Stimulated activated CD8-positive, alpha-beta memory T cell treated with anti-CD3 and anti-CD28 coated beads, Interleukin-4, amount 100 ng/mL, for 48 hours (primary cell): ENCODE measurements at regions not wholly inside any gene's neighbourhood (a gene's known extent, or its start where the extent isn't known, plus 50 kb on each side); places are given as distances from the start of the nearest gene placed in this dataset.
A peak's percentile ranks its signal among the peaks of the same experiment; 100 is the strongest.
"Not testable (repeated sequence)": the region's sequence is repeated elsewhere in the genome, so short reads cannot be mapped to it uniquely, and the experiment has no call there.

Experiments
- DNase-seq: peaks from one replicate; pipeline ENCODE4 v3.0.0-alpha.2; 2020

DNA sequence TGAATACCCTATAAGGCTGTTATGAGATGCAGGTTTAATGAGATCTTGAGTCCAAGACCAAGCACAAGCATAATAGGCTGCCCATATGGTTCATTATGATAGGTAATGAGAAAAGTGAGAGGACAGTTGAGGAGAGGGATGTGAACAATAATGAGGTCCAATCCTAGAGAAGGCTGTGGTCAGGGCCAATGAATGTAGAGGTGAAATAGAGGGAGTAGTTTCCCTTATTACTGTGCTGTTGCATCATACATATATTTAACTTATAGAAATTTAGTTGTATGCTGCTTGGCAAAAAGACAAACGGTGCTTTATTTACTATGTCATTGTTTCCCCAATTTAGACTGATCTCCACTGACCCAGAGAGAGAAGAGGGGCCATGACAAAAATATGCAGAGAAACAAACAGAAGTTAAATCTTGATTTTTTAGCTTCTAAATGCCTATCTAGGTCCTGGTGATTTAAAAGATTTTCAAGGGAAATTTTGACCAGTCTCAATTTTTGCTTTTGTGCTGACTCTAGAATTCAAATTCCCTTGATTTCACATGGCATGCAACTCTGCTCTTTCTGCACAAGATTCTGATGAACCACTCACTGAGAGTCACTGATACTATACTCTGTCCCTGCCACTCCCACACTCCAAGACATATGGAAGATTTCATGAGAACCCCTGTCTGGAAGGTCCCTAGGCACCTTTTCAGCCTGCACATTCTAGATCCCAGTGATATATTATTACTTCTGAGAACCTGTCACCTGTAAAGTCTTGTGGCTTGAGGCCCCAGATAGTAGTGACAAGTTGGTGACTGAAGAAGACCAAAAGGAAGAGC lies 159.7 kb downstream of the VSIG4 start:
- DNase-seq = no peak

DNA sequence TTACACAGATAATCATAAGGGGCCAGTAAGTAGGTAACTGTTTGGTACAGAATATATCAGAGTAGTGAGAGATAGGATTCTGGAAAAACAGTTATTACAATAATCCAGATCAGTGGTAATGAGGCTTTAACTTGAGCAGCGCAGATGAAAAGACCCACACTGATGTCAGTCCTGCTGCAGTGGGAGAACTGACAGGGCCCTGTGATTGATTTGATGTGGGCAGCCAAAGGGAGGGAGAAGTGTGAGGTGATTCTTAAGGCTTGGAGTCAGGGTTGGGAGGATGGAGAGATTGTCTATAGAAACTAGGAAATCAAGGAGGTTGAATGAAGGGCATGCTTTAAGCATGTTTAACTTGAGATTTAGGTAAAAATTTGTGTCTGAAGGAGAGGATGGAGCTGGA lies 161.4 kb downstream of the VSIG4 start:
- DNase-seq = no peak

DNA sequence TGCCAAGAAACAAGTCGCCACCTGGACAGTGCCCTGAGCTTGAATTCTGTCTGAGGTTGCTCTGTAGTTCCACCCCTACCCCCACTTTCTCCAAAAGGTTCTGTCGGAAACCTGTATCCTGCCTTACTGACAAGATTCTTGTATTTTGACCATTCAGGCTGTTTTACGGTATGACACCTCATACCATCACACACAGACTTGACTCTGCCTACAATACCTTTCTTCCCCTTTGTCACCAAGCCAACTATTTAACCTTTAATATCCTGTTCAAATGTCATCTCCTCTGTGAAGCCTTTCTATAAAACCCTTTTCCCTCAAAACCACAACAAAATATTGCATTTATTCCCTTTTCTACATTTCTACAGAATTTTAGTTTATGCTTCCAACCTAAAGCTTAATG lies 161.9 kb downstream of the VSIG4 start:
- no peak for DNase-seq

DNA sequence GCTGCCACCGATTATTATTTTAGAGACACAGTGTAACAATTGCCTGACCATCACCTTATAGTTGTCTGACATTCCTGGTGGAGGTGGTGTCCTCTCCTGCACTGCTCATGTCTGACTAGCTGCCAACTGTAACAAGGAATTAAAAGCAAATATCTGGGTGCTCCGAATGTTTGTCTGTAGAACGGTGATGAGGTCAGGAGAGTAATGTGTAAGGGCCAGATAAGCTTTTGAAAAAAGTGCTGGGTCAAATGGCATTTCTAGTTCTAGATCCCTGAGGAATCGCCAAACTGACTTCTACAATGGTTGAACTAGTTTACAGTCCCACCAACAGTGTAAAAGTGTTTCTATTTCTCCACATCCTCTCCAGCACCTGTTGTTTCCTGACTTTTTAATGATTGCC lies 164.3 kb downstream of the VSIG4 start:
- not testable (repeated sequence) for DNase-seq

DNA sequence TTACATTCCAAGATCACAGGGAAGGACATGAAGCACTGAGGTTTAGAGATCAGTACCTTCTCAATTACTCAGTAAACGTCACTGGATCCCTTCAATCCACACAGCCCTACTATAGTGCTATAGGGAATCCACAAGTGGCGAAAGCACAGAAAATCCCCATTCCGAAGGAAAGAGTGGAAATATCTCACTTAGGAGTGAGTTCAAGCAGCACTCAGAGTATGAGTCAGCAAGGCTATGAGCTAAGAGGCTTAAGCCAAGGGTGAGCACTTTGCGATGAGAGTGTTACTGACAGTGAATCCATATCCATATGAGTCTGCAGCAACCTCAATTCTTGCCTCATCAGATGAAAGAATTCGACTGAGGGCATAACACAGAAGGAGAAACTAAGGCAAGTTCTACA lies 165.1 kb downstream of the VSIG4 start:
- no peak for DNase-seq

DNA sequence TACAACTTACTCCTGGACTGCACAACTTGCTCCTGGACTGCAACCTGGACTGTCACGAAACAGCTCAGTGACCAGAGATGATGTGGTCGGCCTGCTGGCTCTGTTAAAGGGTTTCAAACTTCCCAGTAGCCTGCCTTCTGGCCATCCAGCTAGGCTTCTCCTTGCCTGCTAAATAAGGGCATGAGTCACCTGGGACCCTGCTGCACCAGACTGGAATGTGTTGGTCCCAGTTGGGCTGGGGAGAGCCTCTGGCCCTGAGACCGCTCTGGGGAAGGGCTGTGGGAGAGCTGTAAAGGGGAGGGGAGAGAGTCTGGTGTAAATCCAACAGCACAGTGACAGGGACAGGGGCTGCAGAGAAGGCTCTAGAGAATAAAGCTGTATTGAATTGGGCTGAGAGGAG lies 165.8 kb downstream of the VSIG4 start:
- no peak for DNase-seq

DNA sequence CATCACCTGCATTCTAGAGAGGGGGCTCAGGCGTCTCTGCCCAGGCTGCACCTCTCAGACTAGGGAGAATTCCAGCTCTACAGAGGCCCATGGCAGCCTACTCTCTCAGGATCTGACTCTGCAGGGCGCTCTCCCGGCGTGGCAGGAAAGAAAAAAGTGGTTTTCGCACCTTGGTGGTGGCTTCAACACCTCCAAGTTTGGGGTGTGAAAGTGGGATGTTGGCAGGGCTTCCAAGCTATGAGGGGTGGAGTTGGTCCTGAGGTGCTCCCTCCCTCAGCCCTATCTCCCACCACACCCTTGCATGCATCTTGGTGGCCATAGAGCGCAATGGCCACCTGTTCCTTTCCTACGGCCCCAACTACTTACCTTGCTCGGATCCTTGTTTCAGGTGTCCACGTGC lies 166.5 kb downstream of the VSIG4 start:
- DNase-seq = no peak

DNA sequence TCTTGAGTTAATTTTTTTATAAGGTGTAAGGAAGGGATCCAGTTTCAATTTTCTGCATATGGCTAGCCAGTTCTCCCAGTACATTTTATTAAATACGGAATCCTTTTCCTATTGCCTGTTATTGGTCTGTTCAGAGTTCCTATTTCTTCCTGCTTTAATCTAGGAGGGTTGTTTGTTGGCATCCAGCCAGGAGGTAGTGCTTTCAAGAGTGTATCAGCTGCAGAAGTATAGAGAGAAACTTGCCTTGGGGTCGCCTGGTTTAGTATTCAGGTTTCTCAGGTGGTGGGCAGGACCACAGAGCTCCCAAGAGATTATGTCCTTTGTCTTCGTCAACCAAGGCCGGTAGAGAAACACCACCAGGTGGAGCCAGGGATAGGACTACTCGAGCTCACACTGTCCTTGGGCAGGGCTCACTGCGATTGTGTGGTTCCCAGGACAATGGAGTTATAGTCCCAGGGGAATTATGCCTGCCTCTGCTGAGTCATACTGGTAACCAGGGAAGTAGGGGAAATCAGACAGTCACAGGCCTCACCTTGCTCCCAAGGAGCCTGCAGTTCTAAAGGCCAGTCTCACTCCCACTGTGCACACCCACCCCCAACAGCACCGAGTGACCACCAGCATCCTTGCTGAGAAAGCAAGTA lies 168.1 kb downstream of the VSIG4 start:
- DNase-seq = no peak

DNA sequence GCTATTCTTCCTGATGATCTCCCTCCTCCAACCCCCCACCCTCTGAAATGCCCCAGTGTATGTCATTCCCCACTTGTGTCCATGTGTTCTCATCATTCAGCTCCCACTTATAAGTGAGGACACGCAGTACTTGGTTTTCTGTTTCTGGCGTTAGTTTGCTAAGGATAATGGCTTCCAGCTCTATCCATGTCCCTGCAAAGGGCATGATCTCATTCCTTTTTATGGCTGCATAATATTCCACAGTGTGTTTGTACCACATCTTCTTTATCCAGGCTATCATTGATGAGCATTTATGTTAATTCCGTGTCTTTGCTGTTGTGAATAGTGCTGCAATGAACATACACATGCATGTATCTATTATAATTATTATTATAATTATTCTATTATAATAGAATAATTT lies 169.3 kb downstream of the VSIG4 start:
- not testable (repeated sequence) for DNase-seq

DNA sequence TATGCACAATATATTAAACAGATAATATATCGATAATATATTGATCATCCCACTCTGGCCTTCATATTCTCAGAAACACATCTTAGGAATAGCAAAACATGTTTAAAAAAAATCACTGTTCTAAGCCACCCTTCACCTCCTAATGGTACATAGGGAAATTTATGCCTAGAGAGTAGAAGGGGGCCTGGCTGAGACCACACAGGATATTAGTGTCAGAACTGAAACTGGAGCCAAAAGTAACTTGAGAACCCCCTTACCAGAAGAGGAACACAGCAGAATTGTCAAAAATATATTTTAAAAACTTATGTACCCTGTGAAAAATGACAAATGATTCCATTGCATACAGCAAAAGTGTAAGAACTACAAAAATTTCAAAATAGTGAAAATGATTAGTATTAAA lies 173.1 kb downstream of the VSIG4 start:
- no peak for DNase-seq

DNA sequence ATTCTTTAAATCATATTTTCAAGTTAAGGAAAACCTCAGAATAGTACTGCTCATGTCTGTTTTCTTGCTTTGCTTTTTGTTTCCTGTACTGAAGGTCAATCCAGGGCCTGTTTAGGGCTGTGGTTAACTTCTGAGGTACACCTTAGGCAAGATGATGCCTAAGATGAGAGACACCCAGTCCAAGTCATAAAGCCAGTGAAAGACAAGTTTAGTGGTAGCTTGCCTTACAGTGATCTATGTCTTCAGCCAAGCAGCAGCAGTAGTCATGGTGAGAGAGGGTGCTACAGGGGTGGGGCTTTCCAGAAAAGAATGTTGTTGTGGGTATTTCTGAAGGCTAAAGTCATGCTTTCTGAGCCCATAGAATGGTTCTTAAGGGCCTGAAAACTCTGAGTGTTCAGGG lies 173.7 kb downstream of the VSIG4 start:
- peak; percentile 24 for DNase-seq

DNA sequence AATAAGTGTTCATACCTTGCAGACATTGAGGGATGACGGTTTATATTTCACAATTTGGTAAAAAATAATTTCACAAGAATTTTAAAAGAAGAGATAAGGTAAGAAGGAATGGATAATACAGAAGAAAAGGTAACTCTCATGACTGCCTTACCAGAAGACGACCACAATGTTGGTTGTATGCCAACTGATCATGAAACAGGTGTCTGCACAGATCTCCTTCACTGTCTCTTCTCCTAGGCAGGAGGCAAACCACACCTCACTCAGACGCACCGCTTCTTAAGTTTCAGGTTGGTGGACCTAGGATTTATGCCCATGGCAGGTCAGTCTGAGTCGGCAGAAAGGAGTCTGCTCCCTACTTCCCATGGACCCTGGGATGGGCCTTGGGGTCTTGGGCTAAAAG lies 177.2 kb downstream of the VSIG4 start:
- no peak for DNase-seq

DNA sequence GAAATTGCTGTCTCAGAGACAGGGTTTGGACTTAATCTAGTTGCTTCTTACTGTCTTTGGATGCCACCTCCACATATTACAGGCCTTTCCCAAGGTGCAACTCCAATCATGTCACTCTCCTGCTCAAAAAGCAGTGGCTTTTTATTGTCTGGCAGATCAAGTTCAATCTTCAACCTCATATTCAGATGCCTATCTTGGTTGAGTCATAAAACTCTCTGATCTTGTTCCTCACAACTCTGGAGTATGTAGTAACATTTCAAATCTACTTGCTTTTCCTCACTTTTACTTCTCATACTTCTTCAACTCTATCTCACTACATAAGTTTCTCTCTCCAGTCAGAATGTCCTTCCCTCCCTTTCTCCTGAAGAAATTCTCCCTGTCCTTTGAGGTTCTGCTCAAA lies 180.6 kb downstream of the VSIG4 start:
- no peak for DNase-seq

DNA sequence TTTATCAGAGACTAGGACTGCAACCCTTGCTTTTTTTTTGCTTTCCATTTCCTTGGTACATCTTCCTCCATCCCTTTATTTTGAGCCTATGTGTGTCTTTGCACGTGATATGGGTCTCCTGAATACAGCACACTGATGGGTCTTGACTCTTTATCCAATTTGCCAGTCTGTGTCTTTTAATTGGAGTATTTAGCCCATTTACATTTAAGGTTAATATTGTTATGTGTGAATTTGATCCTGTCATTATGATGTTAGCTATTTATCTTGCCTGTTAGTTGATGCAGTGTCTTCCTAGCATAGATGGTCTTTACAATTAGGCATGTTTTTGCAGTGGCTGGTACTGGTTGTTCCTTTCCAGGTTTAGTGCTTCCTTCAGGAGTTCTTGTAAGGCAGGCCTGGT lies 185.4 kb downstream of the VSIG4 start:
- DNase-seq = not testable (repeated sequence)

DNA sequence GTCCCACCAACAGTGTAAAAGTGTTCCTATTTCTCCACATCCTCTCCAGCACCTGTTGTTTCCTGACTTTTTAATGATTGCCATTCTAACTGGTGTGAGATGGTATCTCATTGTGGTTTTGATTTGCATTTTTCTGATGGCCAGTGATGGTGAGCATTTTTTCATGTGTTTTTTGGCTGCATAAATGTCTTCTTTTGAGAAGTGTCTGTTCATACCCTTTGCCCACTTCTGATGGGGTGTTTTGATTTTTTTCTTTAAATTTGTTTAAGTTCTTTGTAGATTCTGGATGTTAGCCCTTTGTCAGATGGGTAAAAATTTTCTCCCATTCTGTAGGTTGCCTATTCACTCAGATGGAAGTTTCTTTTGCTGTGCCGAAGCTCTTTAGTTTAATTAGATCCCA lies 183.9 kb downstream of the MSN start:
- DNase-seq = not testable (repeated sequence)

DNA sequence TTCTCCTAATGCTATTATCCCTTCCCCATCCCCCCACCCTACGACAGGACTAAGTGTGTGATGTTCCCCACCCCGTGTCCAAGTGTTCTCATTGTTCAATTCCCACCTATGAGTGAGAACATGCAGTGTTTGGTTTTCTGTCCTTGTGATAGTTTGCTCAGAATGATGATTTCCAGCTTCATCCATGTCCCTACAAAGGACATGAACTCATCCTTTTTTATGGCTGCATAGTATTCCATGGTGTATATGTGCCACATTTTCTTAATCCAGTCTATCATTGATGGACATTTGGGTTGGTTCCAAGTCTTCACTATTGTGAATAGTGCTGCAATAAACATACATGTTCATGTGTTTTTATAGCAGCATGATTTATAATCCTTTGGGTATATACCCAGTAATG lies 183.4 kb downstream of the MSN start:
- not testable (repeated sequence) for DNase-seq

DNA sequence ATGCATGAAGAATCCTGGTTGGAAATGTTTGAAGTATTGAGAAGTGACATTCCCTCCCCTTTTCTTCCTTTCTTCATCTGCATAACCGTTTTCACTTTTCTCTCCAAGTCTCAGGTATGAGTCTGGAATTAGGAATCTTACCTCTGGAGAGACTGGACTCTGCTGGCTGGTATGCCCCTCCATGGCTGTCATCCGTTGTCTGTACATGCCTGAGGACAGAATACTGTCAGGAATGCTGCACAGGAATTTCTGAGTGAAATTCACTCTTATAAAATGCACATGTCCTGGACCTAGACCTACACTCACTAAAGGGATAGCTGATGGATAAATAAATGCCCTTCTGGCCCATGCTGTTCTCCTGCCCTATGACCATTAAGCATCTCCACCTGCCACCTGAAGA lies 179.5 kb downstream of the MSN start:
- no peak for DNase-seq

DNA sequence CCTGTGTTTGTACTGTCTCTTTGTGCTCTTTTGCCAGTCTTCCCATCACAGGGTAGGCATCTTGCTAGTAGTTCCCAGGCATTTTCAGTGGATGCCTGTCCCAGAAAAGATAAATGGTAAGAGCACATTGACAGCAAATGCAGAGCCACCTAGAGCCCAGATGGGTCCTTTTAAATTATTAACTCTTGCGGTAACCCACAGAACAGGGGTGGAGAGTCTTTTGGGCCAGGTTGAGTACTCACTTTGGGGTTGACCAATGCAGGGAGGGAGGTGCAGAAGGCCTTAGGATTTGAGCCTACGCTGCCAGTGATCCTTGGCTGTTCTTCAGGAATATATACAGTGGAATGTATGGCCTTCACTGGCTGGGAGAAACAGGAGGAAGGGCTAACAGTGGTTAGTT lies 173.8 kb downstream of the MSN start:
- no peak for DNase-seq

DNA sequence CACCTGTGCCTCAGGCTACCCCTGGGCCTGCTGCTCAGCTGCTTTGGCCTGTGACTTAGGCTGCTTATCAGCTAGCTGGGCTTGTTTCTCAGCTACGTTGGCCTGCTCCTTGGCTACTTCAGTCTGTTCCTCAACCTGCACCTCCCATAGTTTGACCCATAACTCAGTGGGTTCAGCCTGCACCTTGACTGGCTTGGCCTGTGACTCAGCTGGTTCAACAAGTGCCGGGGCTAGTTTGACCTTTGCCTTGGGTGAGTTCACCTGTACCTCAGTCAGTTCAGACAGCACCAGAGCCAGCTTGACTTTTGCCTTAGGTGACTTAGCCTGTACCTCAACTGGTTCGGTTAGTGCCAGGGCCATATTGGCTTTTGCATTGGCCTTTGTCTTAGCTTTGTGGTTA lies 171.2 kb downstream of the MSN start:
- DNase-seq = no peak

DNA sequence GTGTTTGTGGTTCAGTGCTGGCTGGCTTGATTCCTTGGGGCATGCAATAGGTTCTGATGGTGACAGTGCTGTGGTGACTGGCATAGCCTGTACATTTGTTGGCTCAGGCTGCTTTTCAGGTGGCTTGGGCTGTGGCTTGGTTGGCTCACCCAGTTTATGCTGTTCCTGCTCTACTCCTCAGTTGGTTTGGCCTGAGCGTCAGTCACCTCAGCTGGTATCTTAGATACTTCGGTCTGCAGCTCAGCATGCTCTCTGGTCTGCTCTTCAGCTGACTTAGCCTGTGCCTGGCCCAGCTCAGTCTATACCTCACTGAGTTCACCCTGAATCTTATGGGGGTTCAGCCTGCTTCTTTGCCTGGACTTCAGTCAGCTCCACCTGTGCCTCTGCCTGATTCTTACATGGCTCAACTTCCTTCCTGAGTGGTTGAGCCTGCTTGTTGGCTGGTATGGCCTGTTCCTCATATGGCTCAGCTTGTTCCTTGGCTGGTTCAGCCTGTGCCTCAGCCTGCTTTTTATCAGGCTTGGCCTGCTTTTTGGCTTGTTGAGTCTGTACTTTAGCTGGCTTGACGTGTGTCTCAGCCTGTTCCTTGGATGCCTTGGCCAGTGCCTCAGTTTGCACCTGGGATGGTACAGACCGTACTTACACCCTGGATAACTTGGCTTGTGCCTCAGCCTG lies 170.6 kb downstream of the MSN start:
- no peak for DNase-seq

DNA sequence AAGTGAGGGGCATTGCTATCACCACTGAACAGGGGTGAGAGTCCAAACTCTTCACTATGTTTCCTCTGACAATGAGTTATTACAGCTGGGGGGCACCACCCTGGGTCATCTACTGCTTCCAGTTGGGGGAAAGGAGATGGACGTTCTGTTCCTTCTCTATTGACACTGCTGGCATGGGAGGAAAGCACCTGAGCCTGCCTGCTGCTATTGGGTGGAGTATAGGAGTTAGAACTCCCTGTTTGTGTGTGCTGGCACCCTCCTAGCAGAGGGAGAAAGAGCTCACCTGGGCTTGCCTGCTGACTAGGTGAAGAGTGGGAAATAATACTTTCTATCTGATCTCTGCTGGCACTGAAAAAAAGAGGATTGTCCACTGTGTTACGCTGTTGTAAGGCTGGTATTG lies 163.8 kb downstream of the MSN start:
- DNase-seq = no peak

DNA sequence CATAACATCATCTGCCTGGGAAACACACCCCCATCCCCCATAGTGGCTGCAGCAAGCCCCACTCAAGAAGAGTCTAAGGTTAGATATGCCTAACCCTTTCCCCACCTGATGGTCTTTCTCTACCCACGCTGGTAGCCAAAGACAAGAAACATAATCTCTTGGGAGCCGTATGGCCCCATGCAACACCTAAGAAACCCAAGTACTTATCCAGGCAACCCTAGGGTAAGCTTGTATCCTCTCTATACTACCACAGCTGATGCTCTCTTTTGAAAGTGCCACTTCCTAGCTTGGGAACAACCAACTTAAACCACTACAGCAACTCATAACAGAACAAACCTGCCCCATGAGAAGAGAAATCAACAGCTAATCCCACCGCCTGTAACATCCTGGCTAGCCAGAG lies 161.1 kb downstream of the MSN start:
- no peak for DNase-seq

DNA sequence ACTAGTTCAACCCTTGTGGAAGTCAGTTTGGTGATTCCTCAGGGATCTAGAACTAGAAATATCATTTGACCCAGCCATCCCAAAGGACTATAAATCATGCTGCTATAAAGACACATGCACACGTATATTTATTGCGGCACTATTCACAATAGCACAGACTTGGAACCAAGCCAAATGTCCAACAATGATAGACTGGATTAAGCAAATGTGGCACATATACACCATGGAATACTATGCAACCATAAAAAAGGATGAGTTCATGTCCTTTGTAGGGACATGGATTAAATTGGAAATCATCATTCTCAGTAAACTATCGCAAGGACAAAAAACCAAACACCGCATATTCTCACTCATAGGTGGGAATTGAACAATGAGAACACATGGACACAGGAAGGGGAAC lies 157.8 kb downstream of the MSN start:
- DNase-seq = not testable (repeated sequence)
